ENCODE measurements at regions not wholly inside any gene's neighbourhood (a gene's known extent, or its start where the extent isn't known, plus 50 kb on each side); places are given as distances from the start of the nearest gene placed in this dataset.

DNA sequence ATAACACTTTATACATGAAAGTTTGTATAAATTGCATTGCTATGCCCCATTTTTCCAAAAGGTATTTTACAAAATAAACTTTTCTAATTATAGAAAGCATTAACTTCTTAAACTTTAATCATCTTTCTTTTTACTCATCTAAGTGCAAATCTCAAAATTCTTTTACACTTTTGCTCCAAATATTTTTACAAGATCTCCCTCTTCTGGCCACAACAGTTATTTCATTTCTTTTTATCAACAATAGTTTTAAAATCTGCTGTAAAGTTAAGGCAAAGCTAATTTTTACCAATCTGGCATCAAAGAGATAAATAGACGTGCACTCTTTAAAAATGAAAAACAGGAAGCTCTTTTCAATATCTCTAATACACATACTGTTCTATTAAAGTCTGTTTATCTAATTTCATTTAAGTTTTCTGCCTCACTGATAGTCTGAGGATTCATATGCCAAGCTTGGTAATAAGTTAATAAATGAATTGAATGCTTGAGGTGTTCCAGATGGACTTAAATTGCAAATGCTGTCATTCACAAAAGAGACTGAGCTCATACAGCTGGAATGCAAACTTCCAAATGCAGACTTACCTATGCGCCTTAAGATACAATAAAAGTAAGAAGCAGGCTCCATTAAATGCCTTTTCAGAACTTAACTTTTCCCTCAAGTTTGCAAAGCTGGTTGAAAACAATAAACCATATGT, 583.0 kb upstream of the ATXN8OS start:
- H3K79me2 ChIP-seq (ENCODE audit: control insufficient read depth, insufficient read depth, low read length): no peaks in the 10 kb centered on the region
- no peak overlapping the region for H3K4me2 ChIP-seq (ENCODE audit: insufficient read depth, low read length)
- BruUV-seq (replicated peaks): no TSS peak
- FAIRE-seq: no peak
- CTCF ChIA-PET (ENCODE audit: low intra/inter-chr PET ratio): no interaction called here
- H3K36me3 ChIP-seq (ENCODE audit: control insufficient read depth, insufficient read depth, low read length): no peaks in the 10 kb centered on the region
- in situ Hi-C loops (cut with MboI) (loop anchor here (25.0 kb wide), 2 partner anchors 338 to 1038 kb away; no protein-coding TSS in a partner anchor), intact Hi-C loops (cut with micrococcal nuclease) (loop anchor here (10.0 kb wide), 1 partner anchor 710 kb away; no protein-coding TSS in a partner anchor)
- no peak overlapping the region for H3K27ac ChIP-seq (ENCODE audit: extremely low read depth, low read depth, low read length)
- H3K9ac ChIP-seq (ENCODE audit: insufficient read depth in 1 of 2, low read depth in 2 of 2, low read length in 2 of 2): no peak overlapping the region
- H4K20me1 ChIP-seq (replicated peaks; ENCODE audit: control insufficient read depth, insufficient read depth, low read length): no peaks in the 10 kb centered on the region
- no peaks in the 10 kb centered on the region for H3K27me3 ChIP-seq (ENCODE audit: control insufficient read depth in 2 of 2, insufficient read depth in 2 of 2, low read length in 2 of 2)
- H3K4me3 ChIP-seq: no peak overlapping the region
- H3K9me1 ChIP-seq (ENCODE audit: control insufficient read depth, insufficient read depth, low read length): no peaks in the 10 kb centered on the region
- no peaks in the 10 kb centered on the region for H3K4me1 ChIP-seq (replicated peaks in 1 of 2; ENCODE audit: control insufficient read depth in 2 of 2, insufficient read depth in 2 of 2, low read length in 2 of 2)
- H3K9me3 ChIP-seq (replicated peaks; ENCODE audit: control insufficient read depth, insufficient read depth, low read depth, low read length): no peaks in the 10 kb centered on the region
- WGBS (ENCODE audit: insufficient coverage, low coverage, missing lambda C conversion rate): 4% methylated on average over 2 of the region's 2 CpGs
- POLR2A ChIA-PET: interaction anchor here (0.7 kb wide), 1 partner anchor 11 kb away, joined by 3 read pairs; no protein-coding TSS in a partner anchor
- ATAC-seq: no peak
- TF ChIP-seq, protein P1, sequence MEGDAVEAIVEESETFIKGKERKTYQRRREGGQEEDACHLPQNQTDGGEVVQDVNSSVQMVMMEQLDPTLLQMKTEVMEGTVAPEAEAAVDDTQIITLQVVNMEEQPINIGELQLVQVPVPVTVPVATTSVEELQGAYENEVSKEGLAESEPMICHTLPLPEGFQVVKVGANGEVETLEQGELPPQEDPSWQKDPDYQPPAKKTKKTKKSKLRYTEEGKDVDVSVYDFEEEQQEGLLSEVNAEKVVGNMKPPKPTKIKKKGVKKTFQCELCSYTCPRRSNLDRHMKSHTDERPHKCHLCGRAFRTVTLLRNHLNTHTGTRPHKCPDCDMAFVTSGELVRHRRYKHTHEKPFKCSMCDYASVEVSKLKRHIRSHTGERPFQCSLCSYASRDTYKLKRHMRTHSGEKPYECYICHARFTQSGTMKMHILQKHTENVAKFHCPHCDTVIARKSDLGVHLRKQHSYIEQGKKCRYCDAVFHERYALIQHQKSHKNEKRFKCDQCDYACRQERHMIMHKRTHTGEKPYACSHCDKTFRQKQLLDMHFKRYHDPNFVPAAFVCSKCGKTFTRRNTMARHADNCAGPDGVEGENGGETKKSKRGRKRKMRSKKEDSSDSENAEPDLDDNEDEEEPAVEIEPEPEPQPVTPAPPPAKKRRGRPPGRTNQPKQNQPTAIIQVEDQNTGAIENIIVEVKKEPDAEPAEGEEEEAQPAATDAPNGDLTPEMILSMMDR (IDR thresholded peaks at IDR 0.05 in 2 of 3, conservative IDR thresholded peaks at IDR 0.05 in 1 of 3; ENCODE audit: insufficient read depth in 2 of 3, low read depth in 1 of 3, low read length in 3 of 3): peak in 1 of 3 experiments; percentile 31; a peak in 2 of 6 replicates
- TF ChIP-seq ZNF445 (CRISPR knock-in tag; IDR thresholded peaks at IDR 0.05; ENCODE audit: low read depth) (no peak), RAD21 (CRISPR knock-in tag; conservative IDR thresholded peaks at IDR 0.05 in 1 of 2, IDR thresholded peaks at IDR 0.05 in 1 of 2) (peak; percentile 28 to 49)
- no peak overlapping the region for H2AFZ ChIP-seq (ENCODE audit: low read depth, low read length)
- DNase-seq (ENCODE audit: extremely low read depth in 1 of 4, low spot score in 3 of 4): peak in 1 of 4 experiments; percentile 0

All from K562 (cell line).